Activated CD4-positive, alpha-beta T cell treated with anti-CD3 and anti-CD28 coated beads, Interleukin-2, amount 10 ng/mL, durations not matched to agents 7 days and 5 days (primary cell): ENCODE measurements at regions not wholly inside any gene's neighbourhood (a gene's known extent, or its start where the extent isn't known, plus 50 kb on each side); places are given as distances from the start of the nearest gene placed in this dataset.

ENCODE experiments used
- CTCF ChIA-PET: fragments of 350-600 bp; sonication (Branson Sonifier 250); formaldehyde crosslinking; loops from one replicate; lab custom pipeline; 2021; ENCODE audit warnings: antibody characterized with exemption; lab: Charles Lee
- POLR2A ChIA-PET: fragments of 350-600 bp; sonication (Branson Sonifier 250); formaldehyde crosslinking; loops from one replicate; lab custom pipeline; 2021; ENCODE audit warnings: antibody characterized with exemption; lab: Charles Lee
- DNase-seq: peaks from one replicate; pipeline ENCODE4 v3.0.0-alpha.2; 2020
- H3K27ac Mint-ChIP-seq: one replicate; pipeline ENCODE4 v1.8.0; 2021; ENCODE audit warnings: mild to moderate bottlenecking, moderate library complexity, mixed read lengths
- H3K27me3 Mint-ChIP-seq: one replicate; pipeline ENCODE4 v1.8.0; 2021; ENCODE audit warnings: mixed read lengths
- H3K36me3 Mint-ChIP-seq: one replicate; pipeline ENCODE4 v1.8.0; 2021; ENCODE audit warnings: low read depth, mixed read lengths
- H3K4me1 Mint-ChIP-seq: one replicate; pipeline ENCODE4 v1.8.0; 2021; ENCODE audit warnings: mixed read lengths
- H3K4me3 Mint-ChIP-seq: one replicate; pipeline ENCODE4 v1.8.0; 2021; ENCODE audit warnings: mild to moderate bottlenecking, moderate library complexity, mixed read lengths
- H3K9me3 Mint-ChIP-seq: one replicate; pipeline ENCODE4 v1.8.0; 2021; ENCODE audit warnings: mixed read lengths

DNA sequence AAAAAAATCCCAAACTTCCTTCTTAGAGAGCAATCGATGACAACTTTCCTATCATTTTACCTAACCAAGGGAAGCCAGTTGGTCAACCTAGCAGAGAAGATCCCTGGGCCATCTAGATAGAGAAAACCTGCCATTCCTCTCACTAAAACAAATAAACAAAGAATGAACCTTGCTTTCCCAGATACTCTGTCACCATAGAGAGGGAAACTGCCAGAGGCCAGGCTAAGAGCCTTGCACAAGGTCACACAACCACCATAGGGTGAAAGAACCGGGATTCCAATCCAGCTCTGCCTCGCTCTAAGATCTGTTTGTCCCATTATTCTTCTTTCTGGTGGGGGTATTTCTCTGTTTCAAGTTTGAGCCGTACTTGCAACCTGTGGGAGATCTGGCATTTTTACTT, 154.6 kb downstream of the CYRIA start:
- no peaks in the 10 kb centered on the region for H3K36me3 Mint-ChIP-seq
- H3K4me3 Mint-ChIP-seq = no peak overlapping the region
- no peaks in the 10 kb centered on the region for H3K4me1 Mint-ChIP-seq
- DNase-seq = no peak
- H3K9me3 Mint-ChIP-seq = no peaks in the 10 kb centered on the region
- CTCF ChIA-PET = no interaction called here
- H3K27ac Mint-ChIP-seq = no peak overlapping the region
- H3K27me3 Mint-ChIP-seq = peaks cover 46% of the 10 kb centered on the region
- POLR2A ChIA-PET = no interaction called here

DNA sequence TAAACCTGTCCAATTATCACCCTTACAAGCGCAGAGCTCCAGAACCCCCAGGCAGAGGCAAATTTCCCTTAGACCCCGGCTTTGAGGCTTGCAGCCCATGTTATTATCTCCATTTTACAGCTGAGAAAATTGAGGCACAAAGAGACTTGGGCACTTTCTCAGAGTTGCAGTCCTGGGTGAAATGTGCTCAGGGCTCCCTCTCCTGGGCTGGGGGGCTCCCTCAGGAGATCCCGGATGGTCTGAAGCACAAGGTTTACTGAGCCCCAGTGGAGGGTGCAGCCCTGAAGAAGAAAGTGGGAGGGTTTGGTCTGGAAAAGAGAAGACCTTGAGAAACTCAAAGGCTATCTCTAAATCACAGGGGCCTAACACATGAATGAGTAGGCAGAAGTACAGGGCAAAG, 156.6 kb downstream of the CYRIA start:
- Mint-ChIP-seq H3K27me3 (peaks cover 46% of the 10 kb centered on the region), H3K27ac (no peak overlapping the region), H3K4me1 (no peaks in the 10 kb centered on the region), H3K9me3 (no peaks in the 10 kb centered on the region), H3K36me3 (no peaks in the 10 kb centered on the region), H3K4me3 (no peak overlapping the region)
- no peak for DNase-seq
- CTCF ChIA-PET = no interaction called here
- POLR2A ChIA-PET = interaction anchor here (0.7 kb wide), 1 partner anchor 704 kb away, joined by 3 read pairs; no protein-coding TSS in a partner anchor

DNA sequence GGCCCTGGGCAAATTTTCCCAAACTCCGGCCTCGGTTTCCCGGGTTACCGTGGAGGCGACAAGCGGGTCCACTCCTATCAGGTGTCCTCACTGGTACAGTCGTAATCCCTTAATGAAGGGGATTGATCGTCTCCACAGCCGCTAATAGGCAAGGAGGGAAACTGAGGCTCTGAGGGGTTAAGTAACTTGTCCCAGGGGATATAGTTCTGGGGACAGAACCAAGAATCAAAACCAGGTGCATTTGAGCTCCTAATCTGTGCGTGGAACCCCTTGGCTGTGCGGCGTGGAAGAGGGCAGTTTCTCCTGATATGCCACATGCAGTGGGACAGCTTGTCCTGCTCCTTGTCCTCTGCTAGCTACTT, 157.2 kb downstream of the CYRIA start:
- no peaks in the 10 kb centered on the region for H3K9me3 Mint-ChIP-seq
- H3K4me1 Mint-ChIP-seq = no peaks in the 10 kb centered on the region
- CTCF ChIA-PET = no interaction called here

DNA sequence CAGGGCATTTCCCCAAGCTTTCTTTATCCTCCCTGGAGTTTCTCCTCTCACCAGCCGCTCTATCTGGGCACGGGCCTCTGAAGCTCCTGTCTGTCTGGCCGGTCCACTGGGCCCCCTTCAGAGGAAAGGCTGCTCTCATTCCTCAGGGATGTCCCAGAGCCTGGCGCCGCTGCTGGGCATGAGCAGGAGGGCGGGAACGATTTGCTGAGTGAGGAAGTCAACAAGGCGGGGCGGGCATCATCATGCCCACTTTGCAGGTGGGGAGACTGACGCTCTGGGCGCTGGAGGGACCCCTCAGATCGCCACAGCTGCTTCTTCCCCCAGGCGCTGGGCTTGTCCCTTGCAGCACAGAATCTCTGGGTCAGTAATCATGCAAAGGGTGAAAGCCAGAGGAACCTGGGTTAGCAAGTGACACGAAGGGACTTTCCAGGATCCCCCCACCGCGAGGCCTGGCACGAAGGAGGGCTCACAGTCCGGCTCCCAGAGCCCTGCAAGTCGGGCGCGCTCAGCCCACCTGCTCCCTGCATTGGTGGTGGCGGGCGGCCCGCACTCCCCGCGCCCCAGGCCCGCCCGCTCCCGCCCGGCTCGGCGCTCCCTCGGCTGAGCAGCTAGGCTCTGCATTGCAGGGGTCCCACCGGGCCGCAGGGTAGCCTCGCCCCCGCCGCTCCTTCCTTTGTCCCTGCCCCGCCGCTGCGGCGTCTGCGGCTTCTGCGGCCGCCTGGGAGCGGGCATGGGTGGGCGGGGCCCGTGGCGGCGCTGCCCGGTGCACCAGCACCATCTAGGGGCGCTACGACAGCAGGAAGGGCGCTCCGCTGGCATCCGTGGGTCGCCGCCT, 157.8 kb downstream of the CYRIA start:
- H3K27ac Mint-ChIP-seq = no peak overlapping the region
- no peaks in the 10 kb centered on the region for H3K9me3 Mint-ChIP-seq
- H3K36me3 Mint-ChIP-seq = no peaks in the 10 kb centered on the region
- CTCF ChIA-PET = interaction anchor here (1.2 kb wide), 1 partner anchor 11 kb away, joined by 3 read pairs; no protein-coding TSS in a partner anchor
- no peak for DNase-seq
- H3K4me1 Mint-ChIP-seq = no peaks in the 10 kb centered on the region
- H3K27me3 Mint-ChIP-seq = peaks cover 48% of the 10 kb centered on the region
- no peak overlapping the region for H3K4me3 Mint-ChIP-seq
- POLR2A ChIA-PET = no interaction called here

More for the DNA sequence above, 157.2 kb downstream of the CYRIA start:
- H3K27me3 Mint-ChIP-seq = peaks cover 46% of the 10 kb centered on the region
- DNase-seq = no peak
- no peaks in the 10 kb centered on the region for H3K36me3 Mint-ChIP-seq
- POLR2A ChIA-PET = no interaction called here
- no peak overlapping the region for H3K4me3 Mint-ChIP-seq
- no peak overlapping the region for H3K27ac Mint-ChIP-seq

DNA sequence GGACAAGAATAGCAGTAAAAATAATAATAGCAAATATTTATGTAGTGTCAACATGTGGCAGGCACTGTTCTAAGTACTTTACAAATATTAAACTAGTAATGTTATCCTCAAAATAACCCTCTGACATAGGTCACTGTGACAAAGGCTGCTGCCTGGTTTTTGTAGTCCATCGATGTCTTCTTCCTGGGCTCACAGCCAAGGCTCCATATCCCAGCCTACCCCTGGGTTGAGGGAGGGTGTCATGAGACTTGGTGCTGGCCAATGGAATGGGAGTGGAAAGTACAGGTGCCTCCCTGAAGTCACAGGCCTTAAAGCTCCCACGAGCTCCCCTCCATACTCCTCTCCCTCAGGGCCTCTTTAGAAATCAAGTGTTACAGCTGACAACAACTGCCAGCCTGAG, 159.3 kb downstream of the CYRIA start:
- Mint-ChIP-seq H3K4me1 (no peaks in the 10 kb centered on the region), H3K27ac (no peak overlapping the region), H3K27me3 (peaks cover 46% of the 10 kb centered on the region), H3K36me3 (no peaks in the 10 kb centered on the region), H3K9me3 (no peaks in the 10 kb centered on the region), H3K4me3 (no peak overlapping the region)
- ChIA-PET POLR2A (no interaction called here), CTCF (interaction anchor here (1.2 kb wide), 1 partner anchor 9 kb away, joined by 3 read pairs; no protein-coding TSS in a partner anchor)
- DNase-seq = no peak

DNA sequence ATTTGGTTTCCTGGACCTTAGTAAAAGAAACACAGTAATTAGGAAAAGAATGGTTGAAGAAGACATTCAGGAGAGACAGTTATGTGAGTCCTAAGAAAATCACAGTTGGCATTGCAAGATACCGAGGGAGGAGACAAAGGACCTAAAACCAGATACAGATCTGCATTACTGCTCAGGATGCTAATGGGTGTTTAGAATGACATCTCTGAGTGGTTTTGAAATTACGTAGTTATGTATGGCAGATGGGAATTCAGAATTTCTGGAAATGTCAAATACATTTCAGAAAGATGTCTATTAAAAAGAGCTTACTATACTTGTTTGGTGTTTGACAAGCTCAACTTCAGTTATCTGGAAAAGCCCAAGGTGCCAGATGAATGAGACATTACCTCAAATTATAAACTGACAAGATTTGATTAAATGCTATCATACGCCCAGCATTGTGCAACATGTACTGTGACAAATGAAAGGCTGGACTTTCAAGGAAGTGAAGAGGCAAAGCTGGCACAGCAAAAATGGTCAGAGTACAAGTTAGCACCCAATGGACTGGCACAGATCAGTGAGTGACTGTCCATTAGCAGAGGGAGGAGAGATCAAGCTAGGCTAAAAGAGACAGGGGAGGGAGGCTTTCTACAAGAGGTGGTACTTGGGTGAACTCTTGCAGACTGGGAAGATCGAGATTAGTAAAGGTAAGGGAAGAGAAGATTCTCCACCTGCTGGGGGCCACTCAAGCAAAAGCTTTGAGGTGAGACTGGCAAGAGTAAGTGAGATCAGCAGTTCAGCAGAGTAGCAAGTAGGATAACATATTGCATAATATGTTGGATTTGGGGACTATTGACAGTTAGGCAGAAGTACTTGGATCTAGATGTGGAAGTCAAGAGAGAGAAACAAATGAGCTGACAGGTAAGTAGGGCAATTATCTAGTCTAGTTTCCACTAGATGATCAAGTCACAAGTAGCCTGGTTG, 168.9 kb downstream of the CYRIA start:
- CTCF ChIA-PET = interaction anchor here (1.1 to 1.3 kb wide), 2 partner anchors 10 to 59 kb away, joined by 3 read pairs; no protein-coding TSS in a partner anchor
- Mint-ChIP-seq H3K36me3 (no peaks in the 10 kb centered on the region), H3K27me3 (no peaks in the 10 kb centered on the region), H3K4me1 (no peaks in the 10 kb centered on the region), H3K9me3 (no peaks in the 10 kb centered on the region), H3K4me3 (no peak overlapping the region), H3K27ac (no peak overlapping the region)
- POLR2A ChIA-PET = no interaction called here
- DNase-seq = no peak

DNA sequence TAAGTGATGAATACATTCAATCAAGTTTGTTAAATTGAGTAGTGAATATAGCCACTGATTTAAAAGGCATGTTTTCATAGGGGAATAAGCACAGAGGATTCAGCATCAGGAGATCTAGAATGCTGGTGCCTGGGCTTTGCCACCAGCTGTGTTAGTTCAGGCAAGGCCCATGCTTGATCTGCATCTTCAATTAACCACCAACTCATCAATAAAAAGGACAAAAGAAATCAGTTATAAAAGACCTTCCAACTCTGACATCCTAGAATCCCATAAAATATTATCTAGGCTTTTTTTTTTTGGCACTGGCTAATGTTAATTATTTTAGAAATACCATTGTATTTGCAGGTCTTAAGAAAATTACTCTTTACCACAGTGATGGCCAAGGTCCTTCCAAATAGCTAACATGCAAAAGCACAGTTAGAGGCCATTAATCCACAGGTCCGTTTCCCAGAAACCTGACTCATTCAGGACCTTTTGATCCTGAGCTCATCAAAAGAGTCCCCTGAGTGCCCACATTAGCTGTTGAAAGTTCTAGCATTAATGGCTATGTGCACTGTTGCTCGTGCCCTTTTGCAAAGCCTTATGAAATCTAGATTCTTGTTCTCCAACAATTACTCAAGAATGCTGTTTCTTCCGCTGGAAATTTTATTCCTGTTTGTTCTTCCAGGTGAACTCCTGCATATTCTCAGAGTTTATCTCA, 170.0 kb downstream of the CYRIA start:
- Mint-ChIP-seq H3K9me3 (no peaks in the 10 kb centered on the region), H3K4me3 (no peak overlapping the region), H3K27me3 (peaks cover 4% of the 10 kb centered on the region), H3K36me3 (no peaks in the 10 kb centered on the region), H3K4me1 (no peaks in the 10 kb centered on the region), H3K27ac (no peak overlapping the region)
- POLR2A ChIA-PET = no interaction called here
- no peak for DNase-seq
- CTCF ChIA-PET = no interaction called here

DNA sequence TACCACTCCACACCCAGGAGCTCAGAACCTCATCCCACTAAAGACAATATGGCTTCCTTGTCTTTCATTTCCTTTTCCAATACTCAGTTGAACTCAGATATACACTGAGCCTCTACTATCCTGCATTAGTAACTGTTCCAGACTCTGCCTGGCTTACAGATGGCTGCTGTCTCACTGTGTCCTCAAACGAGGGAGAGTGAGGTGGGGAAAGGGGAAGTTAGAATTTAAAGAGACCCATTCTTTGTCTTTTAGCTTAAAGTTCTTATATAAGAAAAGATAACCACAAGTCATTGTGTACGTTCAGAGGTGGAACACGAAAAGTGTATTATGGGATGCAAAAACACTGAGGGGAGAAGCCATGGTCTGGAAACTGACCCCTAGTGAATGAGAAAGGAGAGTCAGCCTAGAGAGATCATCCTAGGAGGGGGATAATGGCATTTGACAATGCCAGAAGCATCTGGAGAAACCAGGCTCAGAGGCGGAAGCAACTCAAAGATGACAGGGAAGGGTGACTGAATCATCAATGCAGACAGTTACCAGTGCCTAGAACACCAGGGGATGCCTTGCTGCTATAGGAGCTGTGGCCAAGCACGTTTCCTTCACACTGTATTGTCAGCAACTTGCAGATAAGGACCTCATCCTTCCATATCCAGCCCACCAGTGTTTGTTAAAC, 170.7 kb downstream of the CYRIA start:
- no peaks in the 10 kb centered on the region for H3K36me3 Mint-ChIP-seq
- peaks cover 6% of the 10 kb centered on the region for H3K27me3 Mint-ChIP-seq
- no peak overlapping the region for H3K4me3 Mint-ChIP-seq
- no peak overlapping the region for H3K27ac Mint-ChIP-seq
- ChIA-PET POLR2A (no interaction called here), CTCF (no interaction called here)
- H3K4me1 Mint-ChIP-seq = no peaks in the 10 kb centered on the region
- no peaks in the 10 kb centered on the region for H3K9me3 Mint-ChIP-seq
- no peak for DNase-seq

DNA sequence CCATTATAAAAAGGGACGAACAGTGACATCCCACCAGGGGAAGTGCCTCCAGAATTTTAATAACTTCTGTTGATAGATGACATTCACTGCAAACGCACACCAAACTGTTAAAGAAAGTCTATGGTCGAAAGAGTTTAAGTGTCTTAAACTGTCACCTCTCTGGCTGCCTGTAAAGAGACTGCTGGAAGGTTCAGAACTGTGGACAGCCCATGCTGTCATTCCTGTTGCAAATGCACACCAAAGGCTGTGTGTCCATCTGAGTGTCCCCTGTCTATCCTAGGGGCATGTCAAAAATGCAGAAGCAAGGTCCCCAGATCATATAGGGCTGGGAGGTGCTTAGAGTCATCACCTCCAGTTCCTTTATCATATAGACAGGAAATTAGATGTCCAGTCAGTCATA, 171.8 kb downstream of the CYRIA start:
- Mint-ChIP-seq H3K4me3 (no peak overlapping the region), H3K9me3 (no peaks in the 10 kb centered on the region), H3K27me3 (peaks cover 6% of the 10 kb centered on the region), H3K4me1 (no peaks in the 10 kb centered on the region), H3K27ac (no peak overlapping the region), H3K36me3 (no peaks in the 10 kb centered on the region)
- CTCF ChIA-PET = no interaction called here
- no peak for DNase-seq
- POLR2A ChIA-PET = no interaction called here

DNA sequence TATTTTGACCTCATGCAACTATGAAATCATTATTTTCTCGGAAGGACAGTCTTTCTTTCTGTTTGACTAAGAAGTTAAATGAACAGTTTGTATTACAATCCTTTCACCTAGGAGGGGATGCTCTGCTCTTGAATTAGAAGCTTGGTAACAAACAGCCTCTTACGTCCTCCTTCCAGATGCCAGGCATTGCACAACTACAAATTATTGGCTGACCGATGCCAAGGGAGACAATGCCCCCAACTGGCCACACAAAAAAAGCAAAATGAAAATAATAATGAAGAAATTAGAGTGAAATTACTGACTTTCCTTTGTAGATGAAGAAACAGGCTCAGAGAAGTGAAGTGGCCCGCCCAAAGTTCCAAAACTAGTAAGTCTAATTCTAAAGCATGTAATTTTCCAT, 177.9 kb downstream of the CYRIA start:
- POLR2A ChIA-PET = no interaction called here
- CTCF ChIA-PET = no interaction called here
- Mint-ChIP-seq H3K27ac (no peak overlapping the region), H3K4me3 (no peak overlapping the region), H3K4me1 (no peaks in the 10 kb centered on the region), H3K36me3 (no peaks in the 10 kb centered on the region), H3K27me3 (peaks cover 6% of the 10 kb centered on the region), H3K9me3 (no peaks in the 10 kb centered on the region)
- DNase-seq = no peak

DNA sequence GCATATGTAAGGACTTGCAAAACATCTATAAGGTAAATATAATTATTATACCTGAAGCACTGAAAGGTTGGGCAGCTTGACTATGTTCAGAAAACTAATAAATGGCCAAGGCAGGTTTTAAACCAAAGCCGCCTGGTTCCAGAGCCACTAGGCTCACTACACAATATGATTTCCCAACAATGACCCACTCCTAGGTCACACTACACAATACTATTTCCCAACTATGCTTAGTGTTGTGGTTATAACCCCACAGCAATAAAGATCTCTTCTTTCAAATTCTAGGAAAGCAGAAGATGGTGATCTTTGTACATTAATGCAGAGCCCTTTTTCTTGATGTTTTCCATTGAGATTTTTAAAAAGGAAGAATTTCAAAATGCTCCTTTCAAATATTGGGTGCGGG, 180.4 kb downstream of the CYRIA start:
- ChIA-PET POLR2A (no interaction called here), CTCF (no interaction called here)
- no peaks in the 10 kb centered on the region for H3K9me3 Mint-ChIP-seq
- no peak overlapping the region for H3K4me3 Mint-ChIP-seq
- DNase-seq = no peak
- no peak overlapping the region for H3K27ac Mint-ChIP-seq
- H3K4me1 Mint-ChIP-seq = no peaks in the 10 kb centered on the region
- no peaks in the 10 kb centered on the region for H3K36me3 Mint-ChIP-seq
- no peaks in the 10 kb centered on the region for H3K27me3 Mint-ChIP-seq

DNA sequence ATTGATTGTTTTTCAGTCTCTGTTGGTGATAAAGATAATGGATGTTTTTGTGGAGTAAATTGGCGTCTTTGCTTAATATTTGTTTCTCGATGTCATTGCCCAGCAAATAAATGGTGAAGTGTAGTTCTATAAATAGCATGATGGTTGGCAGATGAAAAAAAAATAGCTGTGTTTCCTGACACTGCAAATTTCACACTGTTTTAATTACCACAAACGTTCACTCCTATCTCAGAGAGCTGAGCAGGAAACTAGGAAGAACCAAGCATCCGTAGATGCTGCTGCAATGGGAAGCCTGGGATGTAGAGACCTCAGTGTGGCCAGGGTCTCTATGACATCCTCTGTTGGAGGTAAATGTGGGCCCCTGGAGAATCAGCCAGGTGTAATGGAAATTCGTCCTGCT, 183.2 kb downstream of the CYRIA start:
- H3K4me1 Mint-ChIP-seq = no peaks in the 10 kb centered on the region
- H3K9me3 Mint-ChIP-seq = no peaks in the 10 kb centered on the region
- POLR2A ChIA-PET = no interaction called here
- CTCF ChIA-PET = no interaction called here
- peaks cover 5% of the 10 kb centered on the region for H3K27me3 Mint-ChIP-seq
- H3K4me3 Mint-ChIP-seq = no peak overlapping the region
- no peak for DNase-seq
- no peak overlapping the region for H3K27ac Mint-ChIP-seq
- no peaks in the 10 kb centered on the region for H3K36me3 Mint-ChIP-seq
